Smooth muscle cell (in vitro differentiated cells): ENCODE measurements at regions not wholly inside any gene's neighbourhood (a gene's known extent, or its start where the extent isn't known, plus 50 kb on each side); places are given as distances from the start of the nearest gene placed in this dataset.

Experiments
- DNase-seq: peaks from one replicate; lab custom pipeline; 2025; ENCODE audit not compliant: unreplicated experiment; lab: John Stamatoyannopoulos, UW
- H2AFZ ChIP-seq: fragments of 200-600 bp; sonication (generic); 2 replicates; pipeline ENCODE4 v1.6.0; 2016; ENCODE audit warnings: antibody characterized with exemption, low read depth, mild to moderate bottlenecking
- H3F3A ChIP-seq: fragments of 200-600 bp; sonication (generic); 2 replicates; pipeline ENCODE4 v1.6.0; 2017; ENCODE audit warnings: antibody characterized with exemption, low read depth
- H3K27ac ChIP-seq: fragments of 200-600 bp; sonication (generic); 2 replicates; pipeline ENCODE4 v1.5.1; 2016; ENCODE audit warnings: low read depth, mild to moderate bottlenecking
- H3K27me3 ChIP-seq: fragments of 200-600 bp; sonication (generic); 2 replicates; pipeline ENCODE4 v1.6.1; 2016; ENCODE audit warnings: low read depth, mild to moderate bottlenecking
- H3K36me3 ChIP-seq: fragments of 200-600 bp; sonication (generic); 2 replicates; pipeline ENCODE4 v1.5.1; 2016; ENCODE audit warnings: low read depth
- H3K4me1 ChIP-seq: fragments of 200-600 bp; sonication (generic); 2 replicates; pipeline ENCODE4 v1.5.1; 2016; ENCODE audit warnings: low read depth
- H3K4me2 ChIP-seq: fragments of 200-600 bp; sonication (generic); 2 replicates; pipeline ENCODE4 v1.6.0; 2016; ENCODE audit warnings: mild to moderate bottlenecking
- H3K4me3 ChIP-seq: fragments of 200-600 bp; sonication (generic); 2 replicates; pipeline ENCODE4 v1.5.1; 2016; ENCODE audit warnings: mild to moderate bottlenecking
- H3K79me2 ChIP-seq: fragments of 200-600 bp; sonication (generic); 2 replicates; pipeline ENCODE4 v1.6.0; 2016; ENCODE audit warnings: low read depth, mild to moderate bottlenecking
- H3K9ac ChIP-seq: fragments of 200-600 bp; sonication (generic); 2 replicates; pipeline ENCODE4 v1.6.0; 2016; ENCODE audit warnings: low read depth
- H3K9me3 ChIP-seq: fragments of 200-600 bp; sonication (generic); replicated peaks from 2 replicates; pipeline ENCODE4 v1.5.1; 2016; ENCODE audit warnings: low read depth
- H4K20me1 ChIP-seq: fragments of 200-600 bp; sonication (generic); 2 replicates; pipeline ENCODE4 v1.6.0; 2016; ENCODE audit warnings: low read depth
- WGBS: methylation state at CpG from one replicate; pipeline ENCODE4 v1.1.7; 2016; ENCODE audit warnings: low lambda C conversion rate; 5-methylcytosine and 5-hydroxymethylcytosine counted together
- TF ChIP-seq, protein P1 (sequence below): fragments of 200-600 bp; sonication (generic); IDR thresholded peaks from 2 replicates; pipeline ENCODE4 v1.5.1; 2017; ENCODE audit warnings: borderline replicate concordance, mild to moderate bottlenecking, antibody characterized with exemption; ENCODE audit not compliant: insufficient read depth, poor library complexity, severe bottlenecking

DNA sequence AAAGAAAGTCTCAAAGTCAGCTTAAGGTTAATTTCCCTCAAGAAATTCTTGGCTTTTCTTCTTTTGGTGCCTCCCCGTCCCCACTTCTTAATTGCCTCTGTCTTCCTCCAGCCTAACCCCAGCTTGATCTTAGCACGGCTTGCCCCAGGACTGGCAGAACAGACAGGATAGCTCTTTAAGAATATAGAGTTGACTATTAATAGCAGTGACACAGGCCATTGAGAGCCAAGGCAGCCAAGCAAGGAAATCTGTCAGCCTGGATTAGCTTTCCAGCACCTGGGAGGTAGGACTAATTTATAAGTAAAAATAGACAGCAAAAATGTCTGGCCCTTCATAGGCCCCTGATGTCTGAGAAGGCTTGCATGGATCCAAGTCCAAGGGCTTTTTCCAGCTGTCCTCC lies 384.6 kb upstream of the SLC30A5 start:
- WGBS = 76% methylated on average over 2 of the region's 2 CpGs
- H3F3A ChIP-seq = peaks cover 7% of the 10 kb centered on the region
- no peak overlapping the region for H2AFZ ChIP-seq
- no peaks in the 10 kb centered on the region for H3K79me2 ChIP-seq
- no peaks in the 10 kb centered on the region for H3K27me3 ChIP-seq
- no peak overlapping the region for H3K27ac ChIP-seq
- TF ChIP-seq, protein P1, sequence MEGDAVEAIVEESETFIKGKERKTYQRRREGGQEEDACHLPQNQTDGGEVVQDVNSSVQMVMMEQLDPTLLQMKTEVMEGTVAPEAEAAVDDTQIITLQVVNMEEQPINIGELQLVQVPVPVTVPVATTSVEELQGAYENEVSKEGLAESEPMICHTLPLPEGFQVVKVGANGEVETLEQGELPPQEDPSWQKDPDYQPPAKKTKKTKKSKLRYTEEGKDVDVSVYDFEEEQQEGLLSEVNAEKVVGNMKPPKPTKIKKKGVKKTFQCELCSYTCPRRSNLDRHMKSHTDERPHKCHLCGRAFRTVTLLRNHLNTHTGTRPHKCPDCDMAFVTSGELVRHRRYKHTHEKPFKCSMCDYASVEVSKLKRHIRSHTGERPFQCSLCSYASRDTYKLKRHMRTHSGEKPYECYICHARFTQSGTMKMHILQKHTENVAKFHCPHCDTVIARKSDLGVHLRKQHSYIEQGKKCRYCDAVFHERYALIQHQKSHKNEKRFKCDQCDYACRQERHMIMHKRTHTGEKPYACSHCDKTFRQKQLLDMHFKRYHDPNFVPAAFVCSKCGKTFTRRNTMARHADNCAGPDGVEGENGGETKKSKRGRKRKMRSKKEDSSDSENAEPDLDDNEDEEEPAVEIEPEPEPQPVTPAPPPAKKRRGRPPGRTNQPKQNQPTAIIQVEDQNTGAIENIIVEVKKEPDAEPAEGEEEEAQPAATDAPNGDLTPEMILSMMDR = no peak
- H4K20me1 ChIP-seq = no peaks in the 10 kb centered on the region
- no peak overlapping the region for H3K4me2 ChIP-seq
- no peak for DNase-seq
- no peaks in the 10 kb centered on the region for H3K9me3 ChIP-seq
- H3K4me3 ChIP-seq = no peak overlapping the region
- H3K9ac ChIP-seq = no peak overlapping the region
- H3K36me3 ChIP-seq = no peaks in the 10 kb centered on the region
- peaks cover 26% of the 10 kb centered on the region for H3K4me1 ChIP-seq

DNA sequence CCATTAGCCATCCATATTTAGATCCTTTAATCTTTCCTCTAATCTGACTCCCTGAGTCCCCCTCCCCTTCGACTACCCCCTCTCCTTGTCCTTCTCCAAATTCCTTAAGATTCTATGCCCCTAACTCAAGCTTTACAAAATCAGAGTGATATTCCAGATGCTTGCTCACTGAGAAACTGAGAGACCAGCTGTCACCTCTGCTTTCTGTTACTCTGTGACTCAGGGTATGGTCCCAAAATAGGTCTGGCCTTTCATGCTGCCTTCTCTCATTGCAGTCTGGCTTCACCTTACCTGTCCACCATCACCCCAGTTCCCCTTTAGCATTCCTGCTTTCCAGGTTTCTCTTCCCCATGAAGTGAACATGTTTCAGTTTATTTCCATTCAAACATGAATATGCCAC lies 383.3 kb upstream of the SLC30A5 start:
- TF ChIP-seq, protein P1 = no peak

DNA sequence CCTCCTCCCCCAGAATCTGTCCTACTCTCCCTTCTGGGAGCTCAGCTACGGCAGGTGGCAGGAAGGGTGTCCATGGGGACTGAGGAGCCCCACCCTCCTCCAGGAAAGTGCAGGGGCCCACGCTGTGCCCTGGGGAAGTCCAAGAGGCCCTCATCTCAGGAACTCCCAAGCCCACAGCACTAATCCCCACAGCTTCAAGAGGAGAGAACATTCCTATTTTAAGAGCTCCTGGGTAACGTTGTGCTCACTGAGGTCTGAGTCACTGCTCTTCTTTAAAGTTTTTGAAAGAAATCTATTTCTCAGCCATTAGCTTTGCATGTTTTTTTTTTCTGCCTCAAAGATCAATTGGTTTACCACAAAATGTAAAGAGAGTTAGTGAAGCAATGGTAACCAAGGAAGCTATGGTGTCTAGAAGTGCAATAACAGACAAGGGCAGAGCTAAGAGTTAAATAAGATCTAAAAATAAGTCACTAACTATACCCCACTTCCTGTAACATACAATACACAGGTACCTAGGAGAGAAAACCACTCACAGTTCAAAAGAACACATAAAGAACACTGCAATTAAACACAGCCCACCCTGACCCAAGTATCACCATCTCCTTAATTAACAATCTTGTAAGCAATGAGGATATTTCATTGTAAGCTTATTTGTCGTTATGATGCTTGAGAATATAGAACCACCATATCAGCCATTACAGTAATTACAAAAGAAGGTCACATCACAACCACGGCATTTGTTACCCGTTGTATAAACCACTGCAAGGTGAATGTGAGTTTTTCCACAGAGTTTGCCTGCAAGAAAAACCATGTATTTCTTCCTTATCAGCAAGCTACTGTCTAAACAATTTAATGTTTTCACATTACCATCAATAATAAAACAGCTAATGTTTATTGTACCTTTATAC lies 382.3 kb upstream of the SLC30A5 start:
- no peak for DNase-seq
- no peaks in the 10 kb centered on the region for H3K36me3 ChIP-seq
- no peaks in the 10 kb centered on the region for H3K9me3 ChIP-seq
- 52% methylated on average over 6 of the region's 6 CpGs for WGBS
- H3K27me3 ChIP-seq = no peaks in the 10 kb centered on the region
- H3K79me2 ChIP-seq = no peaks in the 10 kb centered on the region
- peaks cover 26% of the 10 kb centered on the region for H3K4me1 ChIP-seq
- H3K27ac ChIP-seq = peak overlapping the region; percentile 76
- peak overlapping the region; percentile 50 for H3K4me2 ChIP-seq
- no peak overlapping the region for H2AFZ ChIP-seq
- no peak overlapping the region for H3K4me3 ChIP-seq
- TF ChIP-seq, protein P1 = no peak
- H3F3A ChIP-seq = peaks cover 7% of the 10 kb centered on the region
- peak overlapping the region; percentile 31 for H3K9ac ChIP-seq
- H4K20me1 ChIP-seq = no peaks in the 10 kb centered on the region

More for the DNA sequence above, 383.3 kb upstream of the SLC30A5 start:
- Histone ChIP-seq H3K4me1 (peaks cover 26% of the 10 kb centered on the region), H3K4me3 (no peak overlapping the region), H3K79me2 (no peaks in the 10 kb centered on the region), H3K4me2 (peak overlapping the region; percentile 50), H3K27ac (peak overlapping the region; percentile 76), H3K9me3 (no peaks in the 10 kb centered on the region), H3K36me3 (no peaks in the 10 kb centered on the region), H2AFZ (no peak overlapping the region), H4K20me1 (no peaks in the 10 kb centered on the region), H3F3A (peaks cover 7% of the 10 kb centered on the region), H3K27me3 (no peaks in the 10 kb centered on the region), H3K9ac (no peak overlapping the region)
- WGBS = 80% methylated on average over 1 of the region's 1 CpG
- DNase-seq = no peak
